ENCODE measurements at regions not wholly inside any gene's neighbourhood (a gene's known extent, or its start where the extent isn't known, plus 50 kb on each side); places are given as distances from the start of the nearest gene placed in this dataset.

GRCh38 chrX:6683353-6683752 lies 148.4 kb upstream of the VCX3A start:
- no peak overlapping the region for H4K8ac ChIP-seq (ENCODE audit: low read depth, low read length)
- no peak overlapping the region for H3K4ac ChIP-seq (ENCODE audit: low read depth, low read length)
- H3K9ac ChIP-seq (ENCODE audit: low read length), result no peak overlapping the region
- no peak overlapping the region for H3K4me3 ChIP-seq (ENCODE audit: low read depth, low read length)
- H3K27me3 ChIP-seq (ENCODE audit: insufficient read depth, low read length), result no peaks in the 10 kb centered on the region
- no peak overlapping the region for H3K23ac ChIP-seq (ENCODE audit: low read length)
- no peaks in the 10 kb centered on the region for H3K79me1 ChIP-seq (ENCODE audit: low read length)
- no peak overlapping the region for H4K91ac ChIP-seq (ENCODE audit: low read depth, low read length)
- no peak overlapping the region for H2BK120ac ChIP-seq (ENCODE audit: insufficient read depth, low read length, poor library complexity)
- no peaks in the 10 kb centered on the region for H3K4me1 ChIP-seq (ENCODE audit: control insufficient read depth in 1 of 2, insufficient read depth in 2 of 2, low read length in 2 of 2)
- H3K79me2 ChIP-seq (ENCODE audit: control insufficient read depth, insufficient read depth, low read length, poor library complexity), result no peaks in the 10 kb centered on the region
- H3K18ac ChIP-seq (ENCODE audit: low read length), result no peak overlapping the region
- H3K9me3 ChIP-seq (ENCODE audit: insufficient read depth, low read depth, low read length), result no peaks in the 10 kb centered on the region
- no peak overlapping the region for H4K12ac ChIP-seq (ENCODE audit: low read depth, low read length)
- H3K27ac ChIP-seq (ENCODE audit: low read depth, low read length), result no peak overlapping the region
- DNase-seq, result no peak
- H2AFZ ChIP-seq (ENCODE audit: insufficient read depth, low read length, poor library complexity), result no peak overlapping the region
- no peak overlapping the region for H3K14ac ChIP-seq (ENCODE audit: low read length)
- H3K36me3 ChIP-seq (ENCODE audit: control insufficient read depth in 1 of 2, insufficient read depth in 2 of 2, low read length in 2 of 2), result no peaks in the 10 kb centered on the region
- no peak overlapping the region for H2BK12ac ChIP-seq (ENCODE audit: low read length)
- H3K4me2 ChIP-seq (ENCODE audit: low read length), result no peak overlapping the region
- WGBS (ENCODE audit: extremely low coverage, insufficient coverage, insufficient read length), result no CpG with 5 or more reads among the region's 7 CpGs
- H2BK5ac ChIP-seq (ENCODE audit: low read depth, low read length, poor library complexity), result no peak overlapping the region
- no peak overlapping the region for H2AK5ac ChIP-seq (ENCODE audit: low read length)

GRCh38 chrX:6681521-6682145 lies 146.7 kb upstream of the VCX3A start:
- no CpG with 5 or more reads among the region's 7 CpGs for whole genome bisulfite sequencing (ENCODE audit: extremely low coverage, insufficient coverage, insufficient read length)
- H3K18ac ChIP-seq (ENCODE audit: low read length), result no peak overlapping the region
- H3K79me2 ChIP-seq (ENCODE audit: control insufficient read depth, insufficient read depth, low read length, poor library complexity), result no peaks in the 10 kb centered on the region

GRCh38 chrX:6679988-6680387 lies 145.1 kb upstream of the VCX3A start:
- Histone ChIP-seq H3K14ac (ENCODE audit: low read length) (no peak overlapping the region), H3K36me3 (ENCODE audit: control insufficient read depth in 1 of 2, insufficient read depth in 2 of 2, low read length in 2 of 2) (no peaks in the 10 kb centered on the region), H3K9ac (ENCODE audit: low read length) (no peak overlapping the region), H3K4ac (ENCODE audit: low read depth, low read length) (no peak overlapping the region), H3K4me3 (ENCODE audit: low read depth, low read length) (no peak overlapping the region), H2AFZ (ENCODE audit: insufficient read depth, low read length, poor library complexity) (no peak overlapping the region), H2AK5ac (ENCODE audit: low read length) (no peak overlapping the region), H3K4me1 (ENCODE audit: control insufficient read depth in 1 of 2, insufficient read depth in 2 of 2, low read length in 2 of 2) (no peaks in the 10 kb centered on the region), H3K79me1 (ENCODE audit: low read length) (no peaks in the 10 kb centered on the region), H2BK12ac (ENCODE audit: low read length) (no peak overlapping the region), H3K4me2 (ENCODE audit: low read length) (no peak overlapping the region), H3K9me3 (ENCODE audit: insufficient read depth, low read depth, low read length) (no peaks in the 10 kb centered on the region), H3K79me2 (ENCODE audit: control insufficient read depth, insufficient read depth, low read length, poor library complexity) (no peaks in the 10 kb centered on the region), H3K23ac (ENCODE audit: low read length) (no peak overlapping the region), H4K12ac (ENCODE audit: low read depth, low read length) (no peak overlapping the region), H4K91ac (ENCODE audit: low read depth, low read length) (no peak overlapping the region), H4K8ac (ENCODE audit: low read depth, low read length) (no peak overlapping the region), H2BK5ac (ENCODE audit: low read depth, low read length, poor library complexity) (no peak overlapping the region), H3K27ac (ENCODE audit: low read depth, low read length) (no peak overlapping the region), H2BK120ac (ENCODE audit: insufficient read depth, low read length, poor library complexity) (no peak overlapping the region), H3K18ac (ENCODE audit: low read length) (no peak overlapping the region), H3K27me3 (ENCODE audit: insufficient read depth, low read length) (no peaks in the 10 kb centered on the region)
- WGBS (ENCODE audit: extremely low coverage, insufficient coverage, insufficient read length), result no CpG with 5 or more reads among the region's 2 CpGs
- DNase-seq, result no peak

More at GRCh38 chrX:6681521-6682145, 146.7 kb upstream of the VCX3A start:
- Histone ChIP-seq H3K9ac (ENCODE audit: low read length) (no peak overlapping the region), H3K4ac (ENCODE audit: low read depth, low read length) (no peak overlapping the region), H3K23ac (ENCODE audit: low read length) (no peak overlapping the region), H2BK5ac (ENCODE audit: low read depth, low read length, poor library complexity) (no peak overlapping the region), H4K8ac (ENCODE audit: low read depth, low read length) (no peak overlapping the region), H3K79me1 (ENCODE audit: low read length) (no peaks in the 10 kb centered on the region), H3K4me3 (ENCODE audit: low read depth, low read length) (no peak overlapping the region), H2AFZ (ENCODE audit: insufficient read depth, low read length, poor library complexity) (no peak overlapping the region), H3K14ac (ENCODE audit: low read length) (no peak overlapping the region), H2BK120ac (ENCODE audit: insufficient read depth, low read length, poor library complexity) (no peak overlapping the region), H3K27ac (ENCODE audit: low read depth, low read length) (no peak overlapping the region), H3K9me3 (ENCODE audit: insufficient read depth, low read depth, low read length) (no peaks in the 10 kb centered on the region), H4K91ac (ENCODE audit: low read depth, low read length) (no peak overlapping the region), H2BK12ac (ENCODE audit: low read length) (no peak overlapping the region), H3K27me3 (ENCODE audit: insufficient read depth, low read length) (no peaks in the 10 kb centered on the region), H2AK5ac (ENCODE audit: low read length) (no peak overlapping the region), H4K12ac (ENCODE audit: low read depth, low read length) (no peak overlapping the region), H3K36me3 (ENCODE audit: control insufficient read depth in 1 of 2, insufficient read depth in 2 of 2, low read length in 2 of 2) (no peaks in the 10 kb centered on the region), H3K4me2 (ENCODE audit: low read length) (no peak overlapping the region), H3K4me1 (ENCODE audit: control insufficient read depth in 1 of 2, insufficient read depth in 2 of 2, low read length in 2 of 2) (no peaks in the 10 kb centered on the region)
- DNase-seq, result no peak

DNA sequence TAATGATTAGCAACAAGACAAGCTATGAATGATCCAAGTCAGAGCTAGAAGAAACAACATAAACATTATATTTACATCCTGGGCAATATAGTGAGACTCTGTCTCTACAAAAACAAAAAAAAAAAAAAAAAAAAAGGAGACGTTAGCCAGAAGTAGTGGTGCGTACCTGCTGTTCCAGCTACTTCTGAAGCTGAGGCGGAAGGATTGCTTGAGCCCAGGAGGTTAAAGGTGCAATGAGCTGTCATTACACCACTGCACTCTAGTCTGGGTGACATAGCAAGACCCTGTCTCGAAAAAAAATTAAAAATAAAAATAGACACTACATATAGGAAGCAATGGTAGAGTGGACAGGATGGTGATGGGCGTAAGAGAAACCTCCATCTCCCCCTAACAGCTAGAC lies 144.6 kb upstream of the VCX3A start:
- Histone ChIP-seq H3K36me3 (ENCODE audit: control insufficient read depth in 1 of 2, insufficient read depth in 2 of 2, low read length in 2 of 2) (no peaks in the 10 kb centered on the region), H3K4ac (ENCODE audit: low read depth, low read length) (no peak overlapping the region), H4K91ac (ENCODE audit: low read depth, low read length) (no peak overlapping the region), H4K12ac (ENCODE audit: low read depth, low read length) (no peak overlapping the region), H4K8ac (ENCODE audit: low read depth, low read length) (no peak overlapping the region), H2AFZ (ENCODE audit: insufficient read depth, low read length, poor library complexity) (no peak overlapping the region), H3K9ac (ENCODE audit: low read length) (no peak overlapping the region), H2BK12ac (ENCODE audit: low read length) (no peak overlapping the region), H3K27ac (ENCODE audit: low read depth, low read length) (no peak overlapping the region), H3K4me1 (ENCODE audit: control insufficient read depth in 1 of 2, insufficient read depth in 2 of 2, low read length in 2 of 2) (no peaks in the 10 kb centered on the region), H3K23ac (ENCODE audit: low read length) (no peak overlapping the region), H3K79me1 (ENCODE audit: low read length) (no peaks in the 10 kb centered on the region), H3K27me3 (ENCODE audit: insufficient read depth, low read length) (no peaks in the 10 kb centered on the region), H2BK120ac (ENCODE audit: insufficient read depth, low read length, poor library complexity) (no peak overlapping the region), H3K18ac (ENCODE audit: low read length) (no peak overlapping the region), H3K9me3 (ENCODE audit: insufficient read depth, low read depth, low read length) (no peaks in the 10 kb centered on the region), H3K4me3 (ENCODE audit: low read depth, low read length) (no peak overlapping the region), H3K79me2 (ENCODE audit: control insufficient read depth, insufficient read depth, low read length, poor library complexity) (no peaks in the 10 kb centered on the region), H3K4me2 (ENCODE audit: low read length) (no peak overlapping the region), H2BK5ac (ENCODE audit: low read depth, low read length, poor library complexity) (no peak overlapping the region), H2AK5ac (ENCODE audit: low read length) (no peak overlapping the region), H3K14ac (ENCODE audit: low read length) (no peak overlapping the region)
- no peak for DNase-seq
- WGBS (ENCODE audit: extremely low coverage, insufficient coverage, insufficient read length), result no CpG with 5 or more reads among the region's 5 CpGs
